OCI-LY1 (cell line): ENCODE measurements at regions not wholly inside any gene's neighbourhood (a gene's known extent, or its start where the extent isn't known, plus 50 kb on each side); places are given as distances from the start of the nearest gene placed in this dataset.

Source experiments
- H2AFZ ChIP-seq: fragments of 200-600 bp; sonication (generic), shearing (Covaris generic); 2 replicates; pipeline ENCODE4 v1.6.0; 2014; ENCODE audit warnings: antibody characterized with exemption, mild to moderate bottlenecking, low read length
- H3F3A ChIP-seq: fragments of 200-600 bp; sonication (generic), shearing (Covaris generic); 2 replicates; pipeline ENCODE4 v1.6.0; 2014; ENCODE audit warnings: mild to moderate bottlenecking, antibody characterized with exemption, low read length, moderate library complexity; ENCODE audit not compliant: insufficient read depth
- H3K27ac ChIP-seq: fragments of 200-600 bp; sonication (generic); 2 replicates; pipeline ENCODE4 v1.5.1; 2014; ENCODE audit warnings: low read length, mixed run types, mild to moderate bottlenecking, low read depth; ENCODE audit not compliant: poor library complexity, severe bottlenecking
- H3K27me3 ChIP-seq: fragments of 200-600 bp; sonication (generic); 2 replicates; pipeline ENCODE4 v1.6.0; 2014; ENCODE audit warnings: antibody characterized with exemption, mild to moderate bottlenecking, low read length, moderate library complexity; ENCODE audit not compliant: insufficient read depth
- H3K36me3 ChIP-seq: fragments of 200-600 bp; sonication (generic); 2 replicates; pipeline ENCODE4 v1.6.1; 2014; ENCODE audit warnings: mild to moderate bottlenecking, antibody characterized with exemption, low read length, moderate library complexity, mixed read lengths; ENCODE audit not compliant: insufficient read depth
- H3K4me1 ChIP-seq: fragments of 200-600 bp; sonication (generic); 2 replicates; pipeline ENCODE4 v1.5.1; 2014; ENCODE audit warnings: mild to moderate bottlenecking, low read length, moderate library complexity; ENCODE audit not compliant: insufficient read depth, severe bottlenecking
- H3K4me2 ChIP-seq: fragments of 200-600 bp; sonication (generic), shearing (Covaris generic); 2 replicates; pipeline ENCODE4 v1.6.1; 2014; ENCODE audit warnings: low read length
- H3K4me3 ChIP-seq: fragments of 200-600 bp; sonication (generic); 2 replicates; pipeline ENCODE4 v1.5.1; 2014; ENCODE audit warnings: low read length, low read depth, mild to moderate bottlenecking, mixed read lengths; ENCODE audit not compliant: poor library complexity, severe bottlenecking
- H3K79me2 ChIP-seq: fragments of 200-600 bp; shearing (Covaris generic); 2 replicates; pipeline ENCODE4 v1.6.1; 2016; ENCODE audit warnings: mixed run types, low read length, mixed read lengths; ENCODE audit not compliant: insufficient read depth
- H3K9ac ChIP-seq: fragments of 200-600 bp; sonication (generic), shearing (Covaris generic); 2 replicates; pipeline ENCODE4 v1.6.1; 2014; ENCODE audit warnings: mild to moderate bottlenecking, low read length, mixed read lengths
- H3K9me2 ChIP-seq: fragments of 200-600 bp; sonication (generic), shearing (Covaris generic); 2 replicates; pipeline ENCODE4 v1.6.1; 2014; ENCODE audit warnings: low read depth, mild to moderate bottlenecking, low read length, mixed read lengths
- H3K9me3 ChIP-seq: fragments of 200-600 bp; shearing (Covaris generic); 2 replicates; pipeline ENCODE4 v1.6.1; 2014; ENCODE audit warnings: low read length, mixed read lengths
- H4K20me1 ChIP-seq: fragments of 200-600 bp; sonication (generic), shearing (Covaris generic); 2 replicates; pipeline ENCODE4 v1.6.0; 2016; ENCODE audit warnings: mild to moderate bottlenecking, low read length; ENCODE audit not compliant: insufficient read depth
- EZH2 ChIP-seq: fragments of 200-600 bp; sonication (generic), shearing (Covaris generic); IDR thresholded peaks from 2 replicates; pipeline ENCODE4 v1.8.0; 2017; ENCODE audit warnings: borderline replicate concordance, mixed run types, mild to moderate bottlenecking, antibody characterized with exemption, low read length, moderate library complexity, mixed read lengths
- TF ChIP-seq, protein P1 (sequence below): fragments of 200-600 bp; sonication (generic), shearing (Covaris generic); IDR thresholded peaks from 2 replicates; pipeline ENCODE4 v1.5.1; 2017; ENCODE audit warnings: mild to moderate bottlenecking, antibody characterized with exemption, low read length, moderate library complexity, mixed read lengths

DNA sequence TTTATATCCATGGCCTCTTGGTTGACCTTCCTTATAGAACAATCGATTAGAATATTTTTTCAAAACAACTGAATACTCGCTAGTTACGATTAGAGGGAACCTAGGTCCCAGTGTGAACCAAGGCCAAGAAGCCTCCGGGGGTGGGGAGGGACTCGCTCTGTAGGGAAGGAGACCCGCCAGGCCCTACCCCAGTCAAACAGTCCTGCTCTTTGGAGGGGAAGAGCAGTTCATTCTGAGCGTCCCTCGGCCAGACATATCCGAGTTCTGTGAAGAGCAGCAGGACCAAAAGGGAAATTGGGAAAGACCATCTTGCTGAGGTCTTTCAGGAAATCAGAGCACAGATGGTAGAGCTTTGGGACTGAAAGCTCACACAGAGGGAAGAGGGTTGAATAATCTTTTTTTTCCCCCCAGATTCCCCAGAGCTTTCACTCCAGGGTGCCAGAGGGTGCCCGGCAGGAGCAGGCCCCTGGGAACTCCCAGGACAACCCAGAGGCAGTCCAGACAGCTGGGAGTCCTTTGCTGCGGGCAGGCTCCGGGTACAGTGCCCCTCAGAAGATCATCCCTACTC lies 137.2 kb upstream of the HES1 start:
- no peaks in the 10 kb centered on the region for H3K36me3 ChIP-seq
- no peaks in the 10 kb centered on the region for H4K20me1 ChIP-seq
- H3K9ac ChIP-seq, result no peak overlapping the region
- H3K79me2 ChIP-seq, result no peaks in the 10 kb centered on the region
- H3K9me3 ChIP-seq, result no peaks in the 10 kb centered on the region
- peaks cover 10% of the 10 kb centered on the region for H3K27me3 ChIP-seq
- no peaks in the 10 kb centered on the region for H3K9me2 ChIP-seq
- H2AFZ ChIP-seq, result no peak overlapping the region
- H3K4me1 ChIP-seq, result peaks cover 4% of the 10 kb centered on the region
- no peak overlapping the region for H3K4me3 ChIP-seq
- H3K27ac ChIP-seq, result no peak overlapping the region
- TF ChIP-seq, protein P1, sequence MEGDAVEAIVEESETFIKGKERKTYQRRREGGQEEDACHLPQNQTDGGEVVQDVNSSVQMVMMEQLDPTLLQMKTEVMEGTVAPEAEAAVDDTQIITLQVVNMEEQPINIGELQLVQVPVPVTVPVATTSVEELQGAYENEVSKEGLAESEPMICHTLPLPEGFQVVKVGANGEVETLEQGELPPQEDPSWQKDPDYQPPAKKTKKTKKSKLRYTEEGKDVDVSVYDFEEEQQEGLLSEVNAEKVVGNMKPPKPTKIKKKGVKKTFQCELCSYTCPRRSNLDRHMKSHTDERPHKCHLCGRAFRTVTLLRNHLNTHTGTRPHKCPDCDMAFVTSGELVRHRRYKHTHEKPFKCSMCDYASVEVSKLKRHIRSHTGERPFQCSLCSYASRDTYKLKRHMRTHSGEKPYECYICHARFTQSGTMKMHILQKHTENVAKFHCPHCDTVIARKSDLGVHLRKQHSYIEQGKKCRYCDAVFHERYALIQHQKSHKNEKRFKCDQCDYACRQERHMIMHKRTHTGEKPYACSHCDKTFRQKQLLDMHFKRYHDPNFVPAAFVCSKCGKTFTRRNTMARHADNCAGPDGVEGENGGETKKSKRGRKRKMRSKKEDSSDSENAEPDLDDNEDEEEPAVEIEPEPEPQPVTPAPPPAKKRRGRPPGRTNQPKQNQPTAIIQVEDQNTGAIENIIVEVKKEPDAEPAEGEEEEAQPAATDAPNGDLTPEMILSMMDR, result no peak
- no peak for TF ChIP-seq EZH2
- no peaks in the 10 kb centered on the region for H3F3A ChIP-seq
- no peak overlapping the region for H3K4me2 ChIP-seq

- Histone ChIP-seq H3K4me1 (peaks cover 11% of the 10 kb centered on the region), H3K4me3 (no peak overlapping the region), H3K79me2 (no peaks in the 10 kb centered on the region), H3K4me2 (no peak overlapping the region), H3F3A (no peaks in the 10 kb centered on the region), H3K9me2 (no peaks in the 10 kb centered on the region), H3K27ac (no peak overlapping the region), H3K36me3 (no peaks in the 10 kb centered on the region), H4K20me1 (no peaks in the 10 kb centered on the region), H3K9ac (no peak overlapping the region), H3K9me3 (no peaks in the 10 kb centered on the region), H3K27me3 (peaks cover 17% of the 10 kb centered on the region), H2AFZ (no peak overlapping the region)
- TF ChIP-seq, protein P1, result no peak
- TF ChIP-seq EZH2, result no peak
Observed at GRCh38 chr3:194000100-194000499, 135.8 kb upstream of the HES1 start.

GRCh38 chr3:194000712-194001111 lies 135.2 kb upstream of the HES1 start:
- Histone ChIP-seq H2AFZ (no peak overlapping the region), H3K9ac (no peak overlapping the region), H3F3A (no peaks in the 10 kb centered on the region), H4K20me1 (no peaks in the 10 kb centered on the region), H3K4me3 (no peak overlapping the region), H3K4me2 (no peak overlapping the region), H3K4me1 (peaks cover 16% of the 10 kb centered on the region), H3K9me3 (no peaks in the 10 kb centered on the region), H3K27ac (no peak overlapping the region), H3K36me3 (no peaks in the 10 kb centered on the region), H3K9me2 (no peaks in the 10 kb centered on the region), H3K79me2 (no peaks in the 10 kb centered on the region), H3K27me3 (peaks cover 17% of the 10 kb centered on the region)
- TF ChIP-seq EZH2, result no peak
